ENCODE measurements at regions not wholly inside any gene's neighbourhood (a gene's known extent, or its start where the extent isn't known, plus 50 kb on each side); places are given as distances from the start of the nearest gene placed in this dataset.
"Not testable (repeated sequence)": the region's sequence is repeated elsewhere in the genome, so short reads cannot be mapped to it uniquely, and the experiment has no call there.

DNA sequence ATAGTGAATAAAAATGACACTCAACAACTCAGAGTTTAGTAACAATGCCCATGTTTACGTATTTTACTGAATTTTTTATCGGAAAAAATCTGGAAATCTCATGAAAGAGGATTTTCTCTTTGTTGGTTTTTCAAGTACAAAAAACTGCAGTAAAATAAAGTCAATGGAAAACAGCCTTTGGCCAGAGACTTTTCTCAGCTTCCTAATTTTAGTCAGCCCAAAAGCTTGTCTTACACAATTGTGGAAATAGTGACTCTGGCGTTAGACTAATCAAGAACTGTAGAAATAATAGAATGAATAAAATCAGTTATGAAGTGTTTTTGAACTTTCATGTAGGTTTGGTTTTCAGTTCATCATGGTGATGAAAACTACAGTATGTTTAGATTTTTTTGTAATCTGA, 234.7 kb downstream of the DKK2 start:
- DNase-seq = no peak
- Histone ChIP-seq H3K36me3 (replicated peaks; ENCODE audit: control insufficient read depth, insufficient read depth, low read length) (no peaks in the 10 kb centered on the region), H3K4me3 (ENCODE audit: insufficient read depth, low read depth, low read length) (no peak overlapping the region), H3K27me3 (ENCODE audit: control insufficient read depth, insufficient read depth, low read length) (no peaks in the 10 kb centered on the region)

DNA sequence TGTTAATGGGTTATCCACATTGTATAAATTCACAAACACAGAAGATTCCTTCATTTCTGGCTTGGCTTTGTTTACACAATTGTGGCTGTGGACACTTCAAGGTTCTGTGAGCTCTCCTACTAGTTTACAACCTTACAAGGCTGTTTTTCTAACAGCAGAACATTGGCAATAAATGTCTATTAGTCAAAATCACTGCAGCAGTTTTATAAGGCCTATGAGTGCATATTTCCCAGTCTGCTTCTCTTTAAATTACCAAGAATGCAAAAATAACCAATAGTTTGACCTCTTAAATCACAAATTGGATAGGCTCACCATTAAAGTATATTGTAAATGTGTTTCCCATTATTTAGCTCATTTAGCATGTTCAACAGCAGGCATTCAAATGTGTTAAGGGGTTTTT, 239.2 kb downstream of the DKK2 start:
- Histone ChIP-seq H3K27me3 (ENCODE audit: control insufficient read depth, insufficient read depth, low read length) (no peaks in the 10 kb centered on the region), H3K4me3 (ENCODE audit: insufficient read depth, low read depth, low read length) (no peak overlapping the region), H3K36me3 (replicated peaks; ENCODE audit: control insufficient read depth, insufficient read depth, low read length) (no peaks in the 10 kb centered on the region)
- DNase-seq = no peak

DNA sequence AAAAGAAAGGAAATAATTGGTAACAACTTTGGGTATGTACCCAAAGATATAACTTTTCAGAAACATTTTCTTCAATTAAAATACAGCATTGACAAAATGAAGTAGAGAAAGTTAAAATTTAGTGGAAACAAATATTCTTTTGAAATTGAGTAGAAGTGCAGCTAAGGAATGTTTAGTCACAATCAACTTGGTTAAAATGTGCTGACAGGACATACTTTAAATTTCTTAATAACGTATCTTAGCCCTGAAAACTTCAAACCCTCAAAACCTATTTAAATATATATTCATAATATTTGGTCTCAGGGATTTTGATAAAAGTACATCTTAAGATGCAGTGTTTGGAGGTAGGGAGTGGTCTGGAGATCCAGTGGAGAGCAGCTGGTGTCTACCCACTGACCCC, 240.8 kb downstream of the DKK2 start:
- H3K4me3 ChIP-seq (ENCODE audit: insufficient read depth, low read depth, low read length) = no peak overlapping the region
- H3K36me3 ChIP-seq (replicated peaks; ENCODE audit: control insufficient read depth, insufficient read depth, low read length) = no peaks in the 10 kb centered on the region
- no peaks in the 10 kb centered on the region for H3K27me3 ChIP-seq (ENCODE audit: control insufficient read depth, insufficient read depth, low read length)
- no peak for DNase-seq

DNA sequence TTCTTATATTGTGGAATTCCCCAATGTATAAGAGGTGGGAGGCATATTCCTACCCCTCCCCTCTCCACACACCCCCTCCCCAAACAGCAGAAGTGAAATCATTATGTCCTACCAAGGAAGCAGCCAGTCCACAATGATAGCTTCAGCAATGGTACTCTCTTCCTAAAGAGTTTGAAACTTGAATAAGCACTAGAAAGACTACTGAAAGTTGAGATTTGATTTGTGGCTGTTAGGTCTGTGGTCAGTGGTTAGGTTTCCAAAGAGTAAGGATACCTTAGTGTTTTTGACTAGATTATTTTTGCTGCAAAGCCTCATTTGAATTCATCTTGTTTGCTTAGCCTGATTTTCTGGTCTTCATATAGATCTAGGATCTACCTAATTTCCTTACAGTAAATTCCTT, 242.2 kb downstream of the DKK2 start:
- Histone ChIP-seq H3K4me3 (ENCODE audit: insufficient read depth, low read depth, low read length) (no peak overlapping the region), H3K27me3 (ENCODE audit: control insufficient read depth, insufficient read depth, low read length) (no peaks in the 10 kb centered on the region), H3K36me3 (replicated peaks; ENCODE audit: control insufficient read depth, insufficient read depth, low read length) (no peaks in the 10 kb centered on the region)
- no peak for DNase-seq

DNA sequence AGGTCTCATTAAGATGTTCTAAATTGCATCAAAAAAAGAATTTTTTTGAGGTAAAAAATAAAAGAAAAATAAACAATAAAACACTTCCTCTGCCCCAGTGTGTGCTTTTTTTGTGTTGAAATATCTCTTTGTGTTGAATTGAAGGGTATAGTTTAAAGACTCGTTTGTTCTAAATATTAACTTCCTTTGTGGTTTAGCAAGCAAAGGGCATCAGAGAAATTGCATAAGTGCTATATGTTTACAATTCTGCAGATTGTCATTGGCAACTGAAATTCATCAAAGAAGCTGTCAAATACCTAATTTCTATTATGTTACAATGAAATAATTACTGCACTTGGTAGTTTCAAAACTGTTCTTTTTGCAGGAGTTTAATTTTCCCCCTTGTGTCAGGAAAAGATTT, 260.5 kb downstream of the DKK2 start:
- DNase-seq = no peak
- Histone ChIP-seq H3K36me3 (replicated peaks; ENCODE audit: control insufficient read depth, insufficient read depth, low read length) (no peaks in the 10 kb centered on the region), H3K27me3 (ENCODE audit: control insufficient read depth, insufficient read depth, low read length) (no peaks in the 10 kb centered on the region), H3K4me3 (ENCODE audit: insufficient read depth, low read depth, low read length) (no peak overlapping the region)

DNA sequence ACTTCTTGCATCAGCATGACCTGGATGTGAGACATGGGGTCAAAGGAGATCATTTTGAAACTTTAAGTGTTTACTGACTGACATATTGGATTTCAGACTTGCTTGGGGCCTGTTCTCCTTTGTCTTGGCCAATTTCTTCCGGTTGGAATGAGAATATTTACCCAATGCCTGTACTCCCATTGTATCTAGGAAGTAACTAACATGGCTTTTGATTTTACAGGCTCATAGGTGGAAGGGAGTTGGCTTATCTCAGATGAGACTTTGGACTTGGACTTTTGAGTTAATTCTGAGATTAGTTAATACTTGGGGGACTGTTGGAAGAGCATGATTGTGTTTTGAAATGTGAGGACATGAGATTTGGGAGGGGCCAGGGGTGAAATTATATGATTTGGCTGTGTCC, 262.1 kb downstream of the DKK2 start:
- not testable (repeated sequence) for H3K27me3 ChIP-seq (ENCODE audit: control insufficient read depth, insufficient read depth, low read length); H3K4me3 ChIP-seq (ENCODE audit: insufficient read depth, low read depth, low read length); H3K36me3 ChIP-seq (replicated peaks; ENCODE audit: control insufficient read depth, insufficient read depth, low read length); DNase-seq

DNA sequence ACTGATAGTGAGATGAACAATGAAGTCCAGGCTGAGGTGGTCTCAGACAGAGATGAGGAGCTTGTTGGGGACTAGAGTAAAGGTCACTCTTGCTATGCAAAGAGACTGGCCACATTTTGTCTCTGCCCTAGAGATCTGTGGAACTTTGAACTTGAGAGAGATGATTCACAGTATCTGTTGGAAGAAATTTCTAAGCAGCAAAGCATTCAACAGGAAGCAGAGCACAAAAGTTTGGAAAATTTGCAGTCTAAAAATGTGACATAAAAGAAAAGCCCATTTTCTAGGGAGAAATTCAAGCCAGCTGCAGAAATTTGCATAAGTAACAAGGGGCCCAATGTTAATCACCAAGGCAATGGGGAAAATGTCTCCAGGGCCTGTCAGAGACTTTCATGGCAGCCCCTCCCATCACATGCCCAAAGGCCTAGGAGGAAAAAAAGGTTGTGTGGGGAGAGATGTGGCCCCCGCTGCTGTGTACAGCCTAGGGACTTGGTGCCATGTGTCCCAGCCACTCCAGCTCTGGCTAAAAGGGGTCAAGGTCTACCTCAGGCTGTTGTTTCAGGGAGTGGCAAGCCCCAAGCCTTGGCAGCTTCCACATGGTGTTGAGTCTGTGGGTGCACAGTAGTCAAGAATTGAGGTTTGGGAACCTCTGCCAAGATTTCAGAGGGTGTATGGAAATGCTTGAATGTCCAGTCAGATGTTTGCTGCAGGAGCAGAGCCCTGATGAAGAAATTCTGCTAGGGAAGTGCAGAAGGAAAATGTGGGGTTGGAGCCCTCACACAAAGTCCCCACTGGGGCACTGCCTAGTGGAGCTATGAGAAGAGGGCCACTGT, 262.8 kb downstream of the DKK2 start:
- H3K4me3 ChIP-seq (ENCODE audit: insufficient read depth, low read depth, low read length) = no peak overlapping the region
- DNase-seq = no peak
- no peaks in the 10 kb centered on the region for H3K27me3 ChIP-seq (ENCODE audit: control insufficient read depth, insufficient read depth, low read length)
- no peaks in the 10 kb centered on the region for H3K36me3 ChIP-seq (replicated peaks; ENCODE audit: control insufficient read depth, insufficient read depth, low read length)

DNA sequence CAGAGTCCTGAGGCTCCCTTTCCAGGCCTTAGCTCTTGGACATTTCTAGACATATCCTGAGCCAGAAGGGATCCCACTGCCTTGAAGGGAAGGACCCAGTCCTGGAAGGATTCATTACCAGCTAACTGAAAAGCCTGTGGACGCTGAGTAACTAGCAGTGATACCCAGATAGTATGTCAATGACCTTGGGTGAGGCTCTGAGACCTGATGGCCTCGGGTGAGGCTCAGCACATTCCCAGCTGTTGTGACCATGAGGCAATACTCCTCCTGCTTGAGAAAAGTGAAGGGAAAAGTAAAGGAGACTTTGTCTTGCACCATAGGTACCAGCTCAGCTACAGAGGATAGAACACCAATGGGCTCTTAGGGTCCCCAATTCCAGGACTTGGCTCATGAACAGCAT, 268.1 kb downstream of the DKK2 start:
- H3K27me3 ChIP-seq (ENCODE audit: control insufficient read depth, insufficient read depth, low read length) = no peaks in the 10 kb centered on the region
- H3K36me3 ChIP-seq (replicated peaks; ENCODE audit: control insufficient read depth, insufficient read depth, low read length) = no peaks in the 10 kb centered on the region
- no peak for DNase-seq
- H3K4me3 ChIP-seq (ENCODE audit: insufficient read depth, low read depth, low read length) = no peak overlapping the region

DNA sequence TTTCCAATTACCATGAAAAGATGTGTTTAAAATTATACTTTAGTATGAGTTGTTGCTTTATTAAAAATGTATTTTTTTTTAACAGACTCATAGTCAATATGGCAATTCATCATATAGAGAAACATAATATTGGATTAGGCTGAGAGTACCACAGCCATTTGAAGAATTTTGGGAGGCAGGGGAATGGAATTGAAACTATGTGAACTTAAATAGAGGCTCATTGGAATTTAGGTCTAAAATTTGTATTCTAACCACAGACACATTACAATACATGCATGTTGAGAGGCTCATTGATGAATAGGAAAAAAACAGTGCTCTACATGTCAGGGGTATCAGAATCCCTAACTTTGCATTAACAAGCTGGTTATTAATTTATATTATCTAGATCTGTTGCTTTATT, 269.6 kb downstream of the DKK2 start:
- Histone ChIP-seq H3K4me3 (ENCODE audit: insufficient read depth, low read depth, low read length) (no peak overlapping the region), H3K36me3 (replicated peaks; ENCODE audit: control insufficient read depth, insufficient read depth, low read length) (no peaks in the 10 kb centered on the region), H3K27me3 (ENCODE audit: control insufficient read depth, insufficient read depth, low read length) (no peaks in the 10 kb centered on the region)
- no peak for DNase-seq

DNA sequence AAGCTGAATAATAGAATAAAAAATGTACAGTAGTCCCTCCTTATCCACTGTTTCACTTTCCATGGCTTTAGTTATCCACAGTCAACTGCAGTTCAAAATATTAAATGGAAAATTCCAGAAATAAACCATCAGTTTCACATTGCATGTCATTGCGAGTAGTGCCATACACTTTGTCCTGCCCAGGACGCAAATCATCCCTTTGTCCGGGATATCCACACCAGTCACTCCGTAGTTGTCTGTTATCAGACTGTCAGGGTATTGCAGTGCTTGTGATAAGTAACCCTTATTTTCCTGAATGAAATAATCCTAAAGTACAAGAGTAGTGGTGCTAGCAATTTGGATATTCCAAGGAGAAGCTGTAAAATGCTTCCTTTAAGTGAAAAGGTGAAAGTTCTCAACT, 271.3 kb downstream of the DKK2 start:
- Histone ChIP-seq H3K27me3 (ENCODE audit: control insufficient read depth, insufficient read depth, low read length) (no peaks in the 10 kb centered on the region), H3K4me3 (ENCODE audit: insufficient read depth, low read depth, low read length) (no peak overlapping the region), H3K36me3 (replicated peaks; ENCODE audit: control insufficient read depth, insufficient read depth, low read length) (no peaks in the 10 kb centered on the region)
- no peak for DNase-seq

DNA sequence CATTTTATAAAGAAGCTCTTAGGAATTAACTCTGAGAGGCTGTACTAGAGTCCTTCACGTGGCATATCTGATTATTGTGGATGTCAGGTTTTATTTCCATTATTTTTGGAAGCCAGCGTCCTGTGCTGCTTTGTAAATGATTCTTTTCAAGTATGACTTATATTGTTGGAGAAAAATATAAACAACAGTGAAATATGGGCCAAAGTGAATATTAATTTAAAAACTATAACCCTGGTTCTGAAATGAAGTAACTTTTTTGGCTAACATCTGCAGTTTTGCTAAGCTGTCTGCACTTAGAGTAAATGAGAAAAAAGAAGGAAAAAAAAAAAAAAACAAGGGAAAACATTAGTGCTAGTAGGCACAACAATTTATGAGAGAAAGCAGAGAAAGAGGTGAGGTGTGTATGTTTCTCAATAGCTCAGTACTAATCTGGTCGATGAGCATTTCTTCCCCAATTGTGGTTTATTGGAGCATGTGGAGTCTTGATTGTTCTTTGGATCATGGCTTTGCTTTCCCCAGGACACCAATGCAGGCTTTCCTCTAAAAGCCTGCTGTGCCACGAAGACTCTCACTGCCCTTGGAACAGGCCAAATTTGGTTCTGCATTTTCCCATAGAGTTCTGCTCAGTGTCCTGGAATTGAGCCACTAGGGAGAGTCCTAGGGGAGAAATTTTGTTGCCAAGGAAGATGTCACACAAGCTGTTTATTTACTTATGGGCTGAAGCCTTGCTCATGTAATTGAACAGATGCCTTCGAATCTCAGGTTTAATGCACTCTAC, 273.3 kb downstream of the DKK2 start:
- DNase-seq = no peak
- Histone ChIP-seq H3K27me3 (ENCODE audit: control insufficient read depth, insufficient read depth, low read length) (no peaks in the 10 kb centered on the region), H3K36me3 (replicated peaks; ENCODE audit: control insufficient read depth, insufficient read depth, low read length) (no peaks in the 10 kb centered on the region), H3K4me3 (ENCODE audit: insufficient read depth, low read depth, low read length) (no peak overlapping the region)

DNA sequence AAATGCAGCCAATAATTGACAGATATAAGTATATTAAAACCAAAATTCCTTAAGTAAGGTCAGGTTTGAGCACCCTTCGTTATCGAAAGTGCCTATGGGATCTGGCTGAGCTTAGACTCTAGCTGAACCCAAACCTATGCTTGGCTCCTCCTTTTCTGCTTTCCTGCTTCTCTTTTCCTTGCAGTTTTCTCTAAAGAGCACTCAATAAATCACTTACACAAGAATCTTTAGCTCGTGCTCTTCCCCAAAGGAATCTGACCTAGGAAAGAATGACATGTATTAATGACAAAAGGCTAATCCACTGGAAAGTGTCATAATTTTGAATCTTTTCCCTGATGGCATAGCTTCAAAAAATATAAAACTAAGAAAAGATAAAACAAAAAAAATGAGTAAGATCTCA, 282.7 kb downstream of the DKK2 start:
- Histone ChIP-seq H3K27me3 (ENCODE audit: control insufficient read depth, insufficient read depth, low read length) (no peaks in the 10 kb centered on the region), H3K36me3 (replicated peaks; ENCODE audit: control insufficient read depth, insufficient read depth, low read length) (no peaks in the 10 kb centered on the region), H3K4me3 (ENCODE audit: insufficient read depth, low read depth, low read length) (no peak overlapping the region)
- no peak for DNase-seq

DNA sequence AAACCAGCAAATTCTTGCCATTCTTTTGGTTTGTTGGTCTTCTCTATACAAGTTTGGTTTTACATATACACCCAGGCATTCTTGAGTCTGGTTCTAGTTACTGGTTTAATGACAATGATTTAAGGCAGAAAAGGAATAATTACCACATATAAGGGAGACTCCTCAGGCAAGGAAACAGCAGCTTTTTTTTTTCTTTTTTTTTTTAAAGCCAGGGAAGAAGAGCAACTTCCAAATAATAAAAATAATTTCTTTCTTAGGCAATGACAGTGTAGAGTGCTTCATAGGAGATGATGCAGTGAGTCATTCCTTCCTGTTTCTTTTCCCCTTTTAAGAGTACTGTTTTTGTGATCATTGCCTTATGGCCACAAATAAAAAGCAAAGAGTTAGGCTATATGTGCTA, 289.7 kb downstream of the DKK2 start:
- no peak overlapping the region for H3K4me3 ChIP-seq (ENCODE audit: insufficient read depth, low read depth, low read length)
- DNase-seq = no peak
- H3K27me3 ChIP-seq (ENCODE audit: control insufficient read depth, insufficient read depth, low read length) = no peaks in the 10 kb centered on the region
- H3K36me3 ChIP-seq (replicated peaks; ENCODE audit: control insufficient read depth, insufficient read depth, low read length) = no peaks in the 10 kb centered on the region

DNA sequence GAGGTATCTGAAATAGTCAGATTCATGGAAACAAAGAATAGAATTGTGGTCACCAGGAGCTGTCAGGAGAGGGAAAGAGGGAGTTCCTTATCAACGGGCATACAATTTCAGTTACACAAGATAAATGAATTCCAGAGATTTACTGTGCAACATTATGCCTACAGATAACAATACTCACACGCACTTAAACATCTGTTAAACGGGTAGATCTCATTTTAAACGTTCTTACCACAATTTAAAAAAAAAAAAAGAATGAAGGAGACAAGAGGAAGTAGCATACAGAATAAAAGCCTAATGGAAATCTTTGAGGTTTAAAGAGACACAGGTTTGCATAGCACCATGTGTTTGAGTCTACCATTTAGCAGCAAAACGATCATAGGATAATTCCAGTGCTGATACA, 298.0 kb downstream of the DKK2 start:
- Histone ChIP-seq H3K27me3 (ENCODE audit: control insufficient read depth, insufficient read depth, low read length) (no peaks in the 10 kb centered on the region), H3K36me3 (replicated peaks; ENCODE audit: control insufficient read depth, insufficient read depth, low read length) (no peaks in the 10 kb centered on the region), H3K4me3 (ENCODE audit: insufficient read depth, low read depth, low read length) (no peak overlapping the region)
- no peak for DNase-seq

DNA sequence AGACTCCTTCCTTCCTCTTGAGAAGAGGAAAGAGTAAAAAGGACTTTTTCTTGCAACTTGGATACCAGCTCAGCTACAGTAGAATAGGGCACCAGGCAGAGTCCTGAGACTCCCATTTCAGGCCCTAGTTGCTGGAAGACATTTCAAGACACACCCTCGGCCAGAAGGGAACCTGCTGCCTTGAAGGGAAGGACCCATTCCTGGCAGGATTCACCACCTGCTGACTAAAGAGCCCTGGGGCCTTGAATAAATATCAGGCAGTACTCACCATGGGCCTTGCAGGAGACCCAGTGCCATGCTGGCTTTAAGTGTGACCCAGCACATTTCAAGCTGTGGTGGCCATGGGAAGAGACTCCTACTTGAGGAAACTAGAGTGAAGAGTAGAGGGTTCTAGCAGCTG, 317.6 kb downstream of the DKK2 start:
- Histone ChIP-seq H3K4me3 (ENCODE audit: insufficient read depth, low read depth, low read length) (no peak overlapping the region), H3K36me3 (replicated peaks; ENCODE audit: control insufficient read depth, insufficient read depth, low read length) (no peaks in the 10 kb centered on the region), H3K27me3 (ENCODE audit: control insufficient read depth, insufficient read depth, low read length) (no peaks in the 10 kb centered on the region)
- DNase-seq = no peak
